Keratinocyte (primary cell): ENCODE measurements at regions not wholly inside any gene's neighbourhood (a gene's known extent, or its start where the extent isn't known, plus 50 kb on each side); places are given as distances from the start of the nearest gene placed in this dataset.

Experiments used
- CTCF ChIP-seq, 3 experiments: IDR thresholded peaks in 1 of 3; conservative IDR thresholded peaks in 1 of 3; optimal IDR thresholded peaks in 1 of 3; 2 replicates in 2 of 3; 3 replicates in 1 of 3; pipeline versions ENCODE3 to v1.5.1; 2011; ENCODE audit warnings: low read length in 3 of 3, mild to moderate bottlenecking in 3 of 3, moderate library complexity in 2 of 3, control low read depth in 1 of 3, inconsistent platforms in 1 of 3; ENCODE audit not compliant: insufficient read depth in 2 of 3; ENCODE audit errors: extremely low read depth in 1 of 3
- EZH2 ChIP-seq: IDR thresholded peaks from one replicate; pipeline ENCODE4 v1.6.1; 2012; ENCODE audit warnings: inconsistent platforms, mild to moderate bottlenecking, low read length, moderate library complexity

- no peak for TF ChIP-seq CTCF (optimal IDR thresholded peaks at IDR 0.05 in 1 of 3, IDR thresholded peaks at IDR 0.05 in 1 of 3, conservative IDR thresholded peaks at IDR 0.05 in 1 of 3; ENCODE audit: extremely low read depth in 1 of 3, insufficient read depth in 2 of 3, low read length in 3 of 3)
- no peak for TF ChIP-seq EZH2
Observed at GRCh38 chr2:240260664-240261063, 120.2 kb upstream of the OTOS start.
